ENCODE measurements at regions not wholly inside any gene's neighbourhood (a gene's known extent, or its start where the extent isn't known, plus 50 kb on each side); places are given as distances from the start of the nearest gene placed in this dataset.

DNA sequence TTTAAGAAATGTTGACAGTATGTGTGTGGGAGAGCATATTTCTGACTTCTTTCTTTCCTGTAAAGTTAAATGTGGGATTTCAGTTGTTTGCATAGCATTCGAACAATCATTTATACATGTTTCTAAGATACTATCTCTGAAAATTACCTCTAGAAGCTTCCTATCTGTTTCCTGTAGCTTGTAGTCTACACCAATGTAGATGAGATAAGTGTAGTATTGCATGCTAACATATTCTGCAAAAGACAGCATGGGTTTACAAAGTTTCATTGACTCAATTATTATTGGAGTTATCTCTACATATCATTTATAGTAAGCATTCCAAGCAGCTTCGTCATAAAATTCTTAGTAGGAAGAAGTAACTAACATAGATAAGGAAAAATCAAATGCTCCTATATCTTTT, 98.9 kb upstream of the DPYD start:
- H3K27ac ChIP-seq (ENCODE audit: low read depth in 1 of 2, low read length in 2 of 2), result no peak overlapping the region
- DNase-seq (no peak), ATAC-seq (ENCODE audit: poor library complexity) (no peak)
- H3K9me3 ChIP-seq (ENCODE audit: control insufficient read depth in 1 of 2, insufficient read depth in 1 of 2, low read length in 2 of 2), result no peaks in the 10 kb centered on the region
- H3K27me3 ChIP-seq (ENCODE audit: control insufficient read depth in 1 of 2, insufficient read depth in 2 of 2, low read length in 2 of 2), result no peaks in the 10 kb centered on the region
- H3K4me3 ChIP-seq (ENCODE audit: low read length), result no peak overlapping the region
- Mint-ChIP-seq H3K9me3 (no peaks in the 10 kb centered on the region), H3K27me3 (no peaks in the 10 kb centered on the region), H3K27ac (no peak overlapping the region), H3K4me3 (no peak overlapping the region), H3K4me1 (ENCODE audit: low read depth) (no peaks in the 10 kb centered on the region), H3K36me3 (ENCODE audit: low read depth) (no peaks in the 10 kb centered on the region)
- TF ChIP-seq CTCF (IDR thresholded peaks at IDR 0.05), result no peak
- H3K4me1 ChIP-seq (ENCODE audit: insufficient read depth, low read length), result no peaks in the 10 kb centered on the region
- no peaks in the 10 kb centered on the region for H3K36me3 ChIP-seq (ENCODE audit: insufficient read depth, low read length)
- CTCF ChIA-PET, result no interaction called here
- intact Hi-C loops (cut with DNase I, micrococcal nuclease), result no loop called here
- POLR2A ChIA-PET, result no interaction called here

DNA sequence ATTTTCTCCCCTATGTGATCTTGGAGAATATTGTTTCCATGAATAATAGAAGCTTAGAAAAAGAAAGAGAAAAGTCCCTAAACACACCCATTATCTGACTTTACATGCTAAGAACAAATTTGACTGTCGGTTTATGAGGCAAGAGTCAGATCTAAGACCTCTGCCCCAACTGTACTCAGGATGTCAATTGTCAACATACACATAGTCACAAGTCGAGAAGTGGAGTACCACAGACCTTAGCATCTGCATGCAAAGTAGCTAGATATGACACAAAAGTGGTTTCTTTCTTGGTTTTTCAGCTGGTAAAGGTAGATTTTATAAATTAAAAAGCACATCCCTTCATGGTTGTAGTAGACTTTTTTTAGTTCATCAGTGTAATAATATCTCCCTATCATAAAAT, 97.2 kb upstream of the DPYD start:
- Histone ChIP-seq H3K4me1 (ENCODE audit: insufficient read depth, low read length) (no peaks in the 10 kb centered on the region), H3K27me3 (ENCODE audit: control insufficient read depth in 1 of 2, insufficient read depth in 2 of 2, low read length in 2 of 2) (no peaks in the 10 kb centered on the region), H3K4me3 (ENCODE audit: low read length) (no peak overlapping the region), H3K27ac (ENCODE audit: low read depth in 1 of 2, low read length in 2 of 2) (no peak overlapping the region), H3K36me3 (ENCODE audit: insufficient read depth, low read length) (no peaks in the 10 kb centered on the region), H3K9me3 (ENCODE audit: control insufficient read depth in 1 of 2, insufficient read depth in 1 of 2, low read length in 2 of 2) (no peaks in the 10 kb centered on the region)
- DNase-seq (no peak), ATAC-seq (ENCODE audit: poor library complexity) (no peak)
- Mint-ChIP-seq H3K4me1 (ENCODE audit: low read depth) (no peaks in the 10 kb centered on the region), H3K4me3 (no peak overlapping the region), H3K36me3 (ENCODE audit: low read depth) (no peaks in the 10 kb centered on the region), H3K9me3 (no peaks in the 10 kb centered on the region), H3K27ac (no peak overlapping the region), H3K27me3 (no peaks in the 10 kb centered on the region)
- intact Hi-C loops (cut with DNase I, micrococcal nuclease), result no loop called here
- no peak for TF ChIP-seq CTCF (IDR thresholded peaks at IDR 0.05)
- POLR2A ChIA-PET, result no interaction called here
- CTCF ChIA-PET, result interaction anchor here (0.8 kb wide), 1 partner anchor 10 kb away, joined by 4 read pairs; no protein-coding TSS in a partner anchor

- POLR2A ChIA-PET, result no interaction called here
- no peak for ATAC-seq (ENCODE audit: poor library complexity)
- H3K27me3 Mint-ChIP-seq, result peaks cover under 1% of the 10 kb centered on the region
- no peaks in the 10 kb centered on the region for H3K27me3 ChIP-seq (ENCODE audit: control insufficient read depth in 1 of 2, insufficient read depth in 2 of 2, low read length in 2 of 2)
- no peaks in the 10 kb centered on the region for H3K4me1 Mint-ChIP-seq (ENCODE audit: low read depth)
- H3K4me3 Mint-ChIP-seq, result no peak overlapping the region
- no peak overlapping the region for H3K4me3 ChIP-seq (ENCODE audit: low read length)
- H3K27ac ChIP-seq (ENCODE audit: low read depth in 1 of 2, low read length in 2 of 2), result no peak overlapping the region
- TF ChIP-seq CTCF (IDR thresholded peaks at IDR 0.05), result no peak
- H3K4me1 ChIP-seq (ENCODE audit: insufficient read depth, low read length), result no peaks in the 10 kb centered on the region
- H3K36me3 ChIP-seq (ENCODE audit: insufficient read depth, low read length), result no peaks in the 10 kb centered on the region
- H3K36me3 Mint-ChIP-seq (ENCODE audit: low read depth), result no peaks in the 10 kb centered on the region
- H3K9me3 Mint-ChIP-seq, result no peaks in the 10 kb centered on the region
- intact Hi-C loops (cut with DNase I, micrococcal nuclease), result no loop called here
- H3K27ac Mint-ChIP-seq, result no peak overlapping the region
- CTCF ChIA-PET, result interaction anchor here (0.8 kb wide), 1 partner anchor 9 kb away, joined by 4 read pairs; no protein-coding TSS in a partner anchor
- no peaks in the 10 kb centered on the region for H3K9me3 ChIP-seq (ENCODE audit: control insufficient read depth in 1 of 2, insufficient read depth in 1 of 2, low read length in 2 of 2)
- DNase-seq, result no peak
Measured at GRCh38 chr1:98017184-98017583, 96.3 kb upstream of the DPYD start.

Data from CD4-positive, alpha-beta T cell (primary cell).